Motor neuron (in vitro differentiated cells): ENCODE measurements at regions not wholly inside any gene's neighbourhood (a gene's known extent, or its start where the extent isn't known, plus 50 kb on each side); places are given as distances from the start of the nearest gene placed in this dataset.

ENCODE experiments used
- ATAC-seq, 8 experiments: fragments of 200-7000 bp; cut with Tn5 transposase; replicated peaks in 6 of 8; 2 replicates each; pipeline ENCODE4 v1.8.0; 2021; ENCODE audit warnings: mild to moderate bottlenecking in 8 of 8, moderate library complexity in 8 of 8
- H3K27ac ChIP-seq, 2 donors: fragments of 250-450 bp; sonication (Bioruptor Pico); 2 replicates each; pipeline ENCODE4 v1.9.0; 2021; ENCODE audit warnings: antibody characterized with exemption in 2 of 2, mild to moderate bottlenecking in 2 of 2, moderate library complexity in 1 of 2
- H3K4me1 ChIP-seq, 2 donors: fragments of 250-450 bp; sonication (Bioruptor Pico); replicated peaks in 1 of 2; 2 replicates each; pipeline ENCODE4 v1.6.1; 2021; ENCODE audit warnings: antibody characterized with exemption in 2 of 2, mild to moderate bottlenecking in 2 of 2, moderate library complexity in 1 of 2
- H3K4me3 ChIP-seq, 5 donors: fragments of 250-450 bp; sonication (Bioruptor Pico); 2 replicates each; pipeline ENCODE4 v1.9.0; 2021; ENCODE audit warnings: antibody characterized with exemption in 5 of 5, mild to moderate bottlenecking in 5 of 5, moderate library complexity in 4 of 5
- WGBS, 10 experiments: fragments of 450-650 bp; shearing (Covaris generic); methylation state at CpG; one replicate each; pipeline ENCODE4 v1.0.0; 2022; 5-methylcytosine and 5-hydroxymethylcytosine counted together
- in situ Hi-C, 9 experiments: fragments of 400-800 bp; cut with MboI; loops; one replicate each; pipeline ENCODE4 v1.15.0; 2021; ENCODE audit warnings: low sequenced_read_pairs in 9 of 9, low pct_unique_long_range_greater_than_20kb in 2 of 9; ENCODE audit not compliant: unreplicated experiment in 9 of 9

GRCh38 chr15:66651913-66652642 lies 50.0 kb upstream of the SMAD6 start:
- H3K4me1 ChIP-seq, result peaks cover 11 to 31% of the 10 kb centered on the region in 2 donors
- no peak overlapping the region for H3K27ac ChIP-seq
- H3K4me3 ChIP-seq, result no peak overlapping the region
- 60 to 100% (median 90%) methylated on average over 1 to 2 of the region's 5 CpGs; no CpG with 5 or more reads in 4 of the 10 experiments for WGBS, 10 experiments
- ATAC-seq, result no peak
- in situ Hi-C loops, result no loop called here
